HG03354 (cell line): ENCODE measurements at regions not wholly inside any gene's neighbourhood (a gene's known extent, or its start where the extent isn't known, plus 50 kb on each side); places are given as distances from the start of the nearest gene placed in this dataset.
"Not testable (repeated sequence)": the region's sequence is repeated elsewhere in the genome, so short reads cannot be mapped to it uniquely, and the experiment has no call there.

ENCODE experiments used
- ATAC-seq: cut with Tn5 transposase; IDR thresholded peaks from one replicate; pipeline ENCODE4 v1.9.1; 2021; ENCODE audit warnings: mild to moderate bottlenecking; ENCODE audit not compliant: unreplicated experiment, poor library complexity, severe bottlenecking

DNA sequence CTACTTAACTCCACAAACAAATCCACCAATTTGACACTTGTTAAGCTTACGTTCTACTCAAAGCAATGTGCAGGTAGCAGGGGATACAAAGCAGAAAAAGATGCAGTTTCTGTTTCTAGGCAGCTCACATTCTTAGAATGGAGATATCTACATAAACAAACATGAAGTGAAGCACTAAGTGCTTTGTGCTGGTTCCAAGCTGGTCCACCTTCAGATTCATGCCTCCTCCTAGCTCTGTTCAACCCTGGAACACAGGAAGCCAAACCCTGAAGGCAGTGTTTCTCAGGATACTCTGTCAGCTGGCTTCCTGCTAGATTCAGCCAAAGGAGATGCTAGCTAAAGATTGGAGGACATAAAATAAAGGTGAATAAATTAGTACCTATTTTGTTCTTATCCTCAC lies 55.3 kb upstream of the NOL4 start:
- no peak for ATAC-seq

DNA sequence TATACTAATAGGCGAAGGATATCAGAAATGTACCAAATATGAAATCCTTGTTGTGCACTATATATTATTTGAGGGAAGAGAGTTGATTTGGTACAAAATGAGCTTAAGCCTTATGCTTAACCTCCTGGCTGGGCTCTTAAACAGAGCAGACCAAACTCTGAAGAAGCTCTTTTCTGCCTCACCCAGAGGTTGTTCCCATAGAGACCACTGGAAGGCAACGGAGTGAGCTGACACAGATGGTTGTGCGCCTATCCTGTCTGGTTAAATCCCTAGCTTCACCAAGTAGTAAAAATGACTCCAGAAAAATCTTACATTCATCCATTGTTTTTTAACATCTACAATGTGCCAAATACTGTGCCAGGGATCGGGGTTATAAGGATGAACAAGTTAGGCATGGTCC lies 55.9 kb upstream of the NOL4 start:
- ATAC-seq = no peak

DNA sequence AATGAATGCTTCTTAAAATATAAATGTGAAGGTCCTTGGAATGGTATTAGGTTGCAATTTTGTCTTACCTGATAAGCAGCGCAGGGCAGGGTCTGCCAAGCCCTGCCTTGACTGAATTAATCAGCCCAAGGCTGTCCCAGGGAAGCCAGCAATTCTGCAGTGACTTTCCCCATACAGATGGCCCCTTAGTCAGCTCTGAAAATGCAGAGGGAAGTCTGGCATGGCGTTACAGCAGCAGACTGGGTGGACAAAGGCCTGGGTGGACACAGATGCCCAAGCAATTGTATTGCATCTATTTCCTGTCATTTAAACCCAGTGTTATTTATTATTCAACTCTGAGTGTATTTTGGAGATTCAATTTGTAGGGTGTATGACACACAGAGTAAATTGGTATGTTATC lies 56.6 kb upstream of the NOL4 start:
- no peak for ATAC-seq

DNA sequence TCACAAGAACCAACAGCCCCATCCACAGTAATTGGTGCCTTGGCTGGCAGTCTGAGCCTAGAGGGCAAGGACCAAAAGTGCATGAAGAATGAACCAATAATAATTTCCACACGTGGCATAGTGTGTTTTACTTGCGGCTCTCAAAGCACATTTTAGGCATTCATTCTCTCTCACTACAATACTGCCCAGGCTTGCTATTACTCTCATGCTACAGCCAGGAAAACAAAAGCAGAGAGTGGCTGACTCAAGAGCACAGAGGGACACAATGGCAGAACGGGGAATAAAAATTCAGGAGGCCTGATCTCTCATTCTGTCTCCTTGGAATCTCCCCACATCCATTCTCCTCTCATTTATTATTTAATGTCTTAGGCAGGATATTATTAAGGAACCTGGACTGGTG lies 57.0 kb upstream of the NOL4 start:
- ATAC-seq = no peak

DNA sequence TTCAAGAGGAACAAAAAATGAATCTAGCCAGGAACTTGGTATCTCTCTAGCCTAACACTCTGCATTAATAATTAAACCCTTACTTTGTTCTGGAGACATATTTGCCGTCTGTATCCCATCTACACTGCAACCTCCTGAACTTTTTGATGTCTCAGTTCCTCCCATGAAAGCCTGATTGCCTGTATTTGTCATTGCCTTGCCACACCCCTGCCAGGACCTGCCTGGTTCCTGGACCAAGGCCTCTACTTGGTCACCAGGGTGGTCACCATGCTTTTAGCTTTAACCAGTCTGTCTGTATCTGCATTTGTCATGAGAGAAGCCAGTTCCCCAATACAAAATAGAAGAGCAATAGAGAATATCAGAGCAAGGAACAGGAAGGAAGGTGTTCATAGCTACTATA lies 58.8 kb upstream of the NOL4 start:
- ATAC-seq = no peak

DNA sequence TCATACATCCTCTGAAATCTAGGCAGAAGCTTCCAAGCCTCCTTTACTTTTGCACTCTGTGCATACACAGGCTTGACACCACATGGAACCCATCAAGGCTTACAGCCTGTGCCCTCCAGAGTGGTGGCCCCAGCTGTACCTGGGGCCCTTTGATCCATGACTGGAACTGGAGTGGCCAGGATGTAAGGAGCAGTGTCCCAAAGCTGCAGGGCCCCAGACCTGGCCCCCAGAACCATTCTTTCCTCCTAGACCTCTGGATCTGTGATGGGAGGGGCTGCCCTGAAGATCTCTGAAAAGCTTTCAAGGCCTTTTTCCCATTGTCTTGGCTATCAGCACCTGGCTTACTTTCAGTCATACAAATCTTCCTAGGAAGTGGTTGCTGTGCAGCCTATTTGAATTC lies 63.1 kb upstream of the NOL4 start:
- no peak for ATAC-seq

DNA sequence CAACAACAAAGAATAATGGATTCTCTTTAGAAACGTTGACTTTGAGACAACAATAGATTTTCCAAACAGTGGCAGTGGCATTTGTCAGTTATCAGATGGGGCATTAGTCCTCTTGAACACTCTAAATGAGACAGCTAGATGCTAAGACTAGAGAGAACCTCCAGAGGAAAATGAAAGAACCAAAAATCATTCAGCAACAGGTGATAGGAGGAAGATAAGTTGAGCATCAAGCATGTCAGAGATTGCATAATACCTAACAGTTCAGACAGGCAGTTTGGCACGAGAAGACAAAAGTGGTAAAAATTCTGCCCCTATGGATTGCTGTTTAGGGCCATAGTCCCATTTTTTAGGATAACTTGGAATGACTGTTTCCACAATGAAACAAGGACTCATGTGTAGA lies 67.9 kb upstream of the NOL4 start:
- ATAC-seq = no peak

DNA sequence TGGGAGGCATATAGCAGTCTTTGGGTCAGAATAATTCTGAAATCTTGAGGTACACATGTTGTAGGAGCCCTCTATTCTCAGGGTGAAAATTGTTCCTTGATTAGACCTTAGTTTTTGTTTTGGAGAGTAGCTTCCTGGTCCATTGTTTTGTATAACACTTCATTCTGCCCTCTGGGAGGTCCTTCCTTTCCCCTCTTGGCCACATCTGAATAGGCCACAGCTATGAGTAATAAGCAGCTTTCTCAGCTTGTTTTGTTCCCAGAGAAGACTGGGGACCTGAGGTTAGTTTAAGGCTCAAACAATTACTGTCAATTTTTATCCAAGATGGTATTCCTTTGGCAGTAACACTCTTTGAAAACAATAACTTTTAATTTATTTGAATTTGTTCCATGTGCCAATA lies 72.6 kb upstream of the NOL4 start:
- no peak for ATAC-seq

DNA sequence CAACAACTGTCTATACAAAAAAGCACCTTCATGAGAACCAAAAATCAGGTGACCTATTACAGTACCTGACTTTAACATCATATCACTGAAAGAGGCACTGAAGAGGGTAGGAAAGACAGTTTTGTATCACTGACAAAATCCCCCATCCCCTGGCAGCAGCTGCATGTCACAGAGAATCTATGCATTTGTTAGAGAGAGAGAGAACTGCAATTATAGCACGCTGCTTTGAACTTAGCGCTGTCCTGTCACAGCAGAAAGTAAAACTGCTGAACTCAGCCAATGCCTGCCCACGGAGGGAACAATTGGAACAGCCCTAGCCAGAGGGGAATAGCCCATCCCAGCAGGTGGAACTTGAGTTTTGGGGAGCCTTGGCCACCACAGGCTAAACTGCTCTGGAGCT lies 75.1 kb upstream of the NOL4 start:
- ATAC-seq = no peak

DNA sequence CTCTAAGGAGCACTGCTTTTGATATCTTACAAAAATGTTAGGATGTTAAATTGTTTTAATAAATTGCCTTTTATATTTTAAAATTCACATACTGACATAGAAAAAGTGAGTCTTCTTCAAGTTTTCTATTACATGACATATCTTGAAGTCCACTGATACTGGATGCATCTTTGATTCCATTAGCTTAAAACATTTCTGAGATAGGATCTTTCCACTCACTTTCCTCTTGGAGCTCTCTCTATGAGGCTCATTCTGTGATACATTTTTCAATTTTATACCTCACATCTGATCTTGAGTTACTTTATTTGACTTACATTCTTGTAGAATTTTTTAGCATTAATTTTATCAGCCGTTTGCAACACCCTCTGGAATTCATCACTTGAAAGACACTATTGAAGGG lies 86.8 kb upstream of the NOL4 start:
- ATAC-seq = no peak

DNA sequence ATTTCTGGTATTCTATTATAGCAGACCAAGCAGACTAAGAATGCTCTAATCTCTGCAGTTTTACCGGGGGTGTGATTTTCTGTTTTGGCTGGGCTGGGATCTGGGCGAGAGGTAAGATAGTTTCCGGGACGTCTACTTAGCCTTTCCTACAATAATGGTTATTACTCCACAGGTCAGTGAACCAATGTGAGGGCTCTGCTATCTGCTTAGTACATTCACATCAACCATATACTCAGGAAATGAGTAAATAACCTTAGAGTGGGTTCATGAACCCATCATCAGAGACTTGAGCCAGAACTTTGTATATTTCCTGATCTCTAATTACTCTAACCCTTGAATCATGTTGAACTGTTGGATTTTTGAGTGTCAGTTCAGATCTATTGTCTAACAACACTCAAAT lies 90.1 kb upstream of the NOL4 start:
- ATAC-seq = no peak

DNA sequence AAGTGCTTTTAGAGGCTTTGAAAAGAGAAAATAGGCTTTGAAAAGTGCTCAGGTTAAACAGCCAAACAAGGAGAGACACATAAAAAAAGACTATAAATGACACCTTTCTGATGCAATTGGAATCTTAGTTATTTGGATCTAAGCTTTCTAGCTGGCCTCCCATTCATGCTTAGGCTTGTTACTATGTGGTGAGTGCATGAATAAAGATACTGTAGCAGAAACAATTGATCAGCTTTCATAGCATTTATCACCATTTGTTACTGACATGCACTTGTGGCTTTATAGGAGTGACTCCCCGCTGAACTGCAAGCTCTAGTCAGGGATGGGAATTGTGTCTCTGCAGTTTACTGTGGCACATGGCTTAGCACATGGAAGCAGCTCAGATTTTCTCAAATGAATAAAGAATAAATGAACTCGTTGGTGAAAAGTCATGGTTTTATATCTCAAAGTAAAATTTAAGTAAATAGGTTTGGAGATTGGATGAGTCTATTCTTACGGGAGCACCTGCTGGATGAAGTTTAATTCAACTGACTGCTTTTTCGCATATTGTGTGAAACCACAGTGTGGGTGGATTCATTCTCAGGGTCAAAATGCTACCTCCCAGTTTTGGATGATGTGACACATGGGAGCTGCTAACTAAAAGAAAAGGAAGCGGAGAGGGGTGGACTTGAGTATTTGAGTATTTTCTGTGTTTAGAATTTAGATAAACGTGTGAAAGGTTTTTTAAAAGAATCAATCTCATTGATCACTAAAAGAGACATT lies 91.1 kb upstream of the NOL4 start:
- ATAC-seq = no peak

DNA sequence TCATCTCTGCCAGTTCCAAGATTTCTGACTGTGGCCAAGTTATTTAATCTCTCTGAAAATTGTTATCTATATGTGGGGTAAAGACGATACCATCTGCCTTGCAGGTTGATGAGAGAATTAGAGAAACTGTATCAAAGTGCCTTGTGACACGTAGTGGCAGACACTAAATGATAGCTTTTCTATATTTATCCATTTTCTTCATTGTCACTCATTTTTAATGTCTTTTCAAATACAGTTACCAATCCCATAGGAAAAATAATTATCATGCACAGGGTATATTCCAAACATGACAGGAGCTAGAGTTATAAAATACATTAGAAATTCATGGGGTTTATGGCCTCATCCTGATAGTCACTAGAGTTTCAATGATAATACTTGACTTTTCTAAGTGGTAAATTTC lies 95.6 kb upstream of the NOL4 start:
- no peak for ATAC-seq

DNA sequence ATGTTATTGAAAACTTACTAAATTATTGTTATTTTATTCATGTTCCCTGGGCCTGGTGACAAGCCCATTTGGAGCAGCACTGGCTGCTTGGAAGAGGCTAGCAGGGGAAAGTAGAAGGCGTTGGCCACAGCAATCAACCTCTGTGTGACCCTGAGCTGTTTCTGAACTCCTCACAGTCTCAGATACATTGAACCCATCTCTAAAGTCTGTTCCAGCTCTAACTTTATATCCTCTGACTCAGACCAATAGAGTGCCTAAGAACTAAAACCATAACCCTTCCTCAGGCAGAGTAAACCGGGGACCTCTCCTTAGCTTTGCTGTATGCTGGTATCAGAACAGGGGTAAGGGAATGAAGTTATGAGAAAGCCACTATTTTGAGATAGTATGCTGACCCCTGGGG lies 96.4 kb upstream of the NOL4 start:
- ATAC-seq = peak; percentile 69

DNA sequence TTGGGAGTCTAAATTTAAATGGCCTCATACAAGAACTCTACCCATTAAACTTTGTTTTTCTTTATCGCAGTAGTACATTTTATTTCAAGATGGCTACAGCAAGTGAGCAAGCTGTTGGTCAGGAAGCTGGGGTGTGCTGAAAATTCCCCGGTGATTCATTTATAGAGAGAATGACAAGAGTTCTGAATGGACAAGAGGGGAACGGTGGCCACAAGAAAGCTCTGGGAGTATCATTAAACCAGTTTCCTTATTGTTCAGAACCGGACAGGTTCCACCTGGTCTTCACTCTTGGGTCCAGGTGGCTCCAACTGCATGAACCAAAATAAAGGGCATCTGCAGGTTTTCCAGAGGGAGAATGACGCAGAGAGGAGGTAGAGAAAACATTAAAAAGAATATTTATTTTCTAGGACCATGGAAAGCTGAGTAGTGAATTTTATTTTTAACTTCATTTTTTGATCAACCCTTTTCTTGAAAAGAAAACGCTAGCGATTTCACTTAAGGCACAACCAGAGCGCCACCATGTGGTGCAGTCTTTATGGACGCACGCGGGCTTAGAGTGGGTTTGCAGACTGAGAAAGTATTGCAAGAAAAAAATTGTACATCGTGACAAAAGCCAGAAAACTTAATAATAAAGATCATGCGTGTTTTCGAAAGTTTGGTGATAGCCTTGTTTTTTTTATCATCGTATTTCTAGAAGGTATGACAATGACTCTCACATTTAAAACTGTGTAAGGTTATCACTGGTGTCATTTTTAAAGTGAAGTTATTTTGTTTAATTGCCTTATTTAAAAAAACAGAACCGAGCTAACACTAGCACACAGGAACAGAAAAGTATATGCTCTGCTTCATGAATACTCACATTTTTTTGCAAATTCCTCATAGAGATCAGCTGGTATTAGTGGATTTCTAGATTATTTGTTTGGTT lies 97.9 kb upstream of the NOL4 start:
- ATAC-seq = peak; percentile 78

DNA sequence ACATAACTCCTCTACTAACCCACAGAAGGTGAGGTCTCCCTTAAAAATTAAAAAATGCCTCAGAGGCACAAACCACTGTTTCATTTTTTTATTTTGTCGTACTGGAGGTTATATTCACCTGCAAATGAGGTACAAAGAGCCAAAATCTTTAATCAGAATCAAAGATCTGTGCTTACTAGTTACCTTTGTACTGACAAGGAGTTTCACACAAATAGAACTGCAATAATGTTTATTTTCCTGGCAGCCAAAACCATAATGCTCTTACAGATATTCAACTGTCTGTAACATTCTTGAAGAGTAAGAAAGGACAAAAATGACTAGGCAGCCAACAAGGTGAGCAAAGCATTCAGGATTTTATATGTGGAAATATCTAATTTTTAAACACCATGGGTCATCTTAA lies 105.1 kb upstream of the NOL4 start:
- ATAC-seq = no peak

DNA sequence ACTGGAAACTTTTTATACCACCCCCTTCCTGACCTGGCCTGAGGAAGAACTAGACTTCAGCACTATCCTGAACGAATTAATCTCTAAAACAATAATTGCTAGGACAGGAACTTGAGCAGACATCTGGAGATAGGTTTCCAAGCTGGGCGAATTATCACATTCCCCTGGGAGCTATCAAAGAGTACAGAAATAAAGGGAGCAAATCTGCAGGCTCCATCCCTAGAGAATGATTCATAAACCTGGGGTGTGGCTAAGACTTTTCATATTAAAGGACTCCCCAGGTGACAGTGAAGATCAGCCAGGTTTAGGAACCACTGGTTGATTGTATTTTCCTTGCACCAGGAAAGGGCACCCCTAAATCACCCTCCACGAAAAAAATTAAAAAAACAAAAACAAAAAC lies 105.6 kb upstream of the NOL4 start:
- ATAC-seq = no peak

DNA sequence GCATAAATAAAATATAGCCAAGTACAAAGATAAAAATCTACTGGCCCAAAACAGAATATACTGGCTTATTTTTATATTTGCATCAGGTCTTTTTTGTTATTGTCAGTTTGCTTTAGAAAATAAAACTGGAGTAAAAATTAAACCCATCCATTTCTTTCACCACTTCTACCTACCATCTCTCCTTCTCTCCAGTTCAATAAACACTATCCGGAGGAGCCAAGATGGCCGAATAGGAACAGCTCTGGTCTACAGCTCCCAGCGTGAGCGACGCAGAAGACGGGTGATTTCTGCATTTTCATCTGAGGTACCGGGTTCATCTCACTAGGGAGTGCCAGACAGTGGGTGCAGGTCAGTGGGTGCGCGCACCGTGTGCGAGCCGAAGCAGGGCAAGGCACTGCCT lies 106.2 kb upstream of the NOL4 start:
- not testable (repeated sequence) for ATAC-seq

DNA sequence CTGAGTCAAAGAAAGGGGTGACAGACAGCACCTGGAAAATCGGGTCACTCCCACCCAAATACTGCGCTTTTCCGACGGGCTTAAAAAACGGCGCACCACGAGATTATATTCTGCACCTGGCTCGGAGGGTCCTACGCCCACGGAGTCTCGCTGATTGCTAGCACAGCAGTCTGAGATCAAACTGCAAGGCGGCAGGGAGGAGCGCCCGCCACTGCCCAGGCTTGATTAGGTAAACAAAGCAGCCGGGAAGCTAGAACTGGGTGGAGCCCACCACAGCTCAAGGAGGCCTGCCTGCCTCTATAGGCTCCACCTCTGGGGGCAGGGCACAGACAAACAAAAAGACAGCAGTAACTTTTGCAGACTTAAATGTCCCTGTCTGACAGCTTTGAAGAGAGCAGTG lies 106.6 kb upstream of the NOL4 start:
- not testable (repeated sequence) for ATAC-seq

DNA sequence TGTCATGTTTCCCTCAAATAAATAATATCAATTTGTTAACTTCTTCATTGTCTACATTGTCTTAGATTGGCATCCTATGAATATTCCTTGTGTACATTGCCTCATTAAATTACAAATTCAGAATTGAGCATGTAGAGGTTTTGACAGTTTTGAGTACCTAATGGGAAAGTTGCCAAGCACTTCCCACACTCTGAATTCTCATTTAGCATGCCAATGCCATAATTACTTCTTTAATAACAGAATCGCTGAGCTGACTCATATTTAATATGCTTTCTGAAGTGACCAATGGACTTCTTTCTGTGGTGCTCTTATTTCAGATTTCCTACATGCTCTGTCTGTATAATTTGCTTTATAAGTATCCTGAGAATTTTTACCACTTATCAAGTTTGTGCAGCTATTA lies 114.4 kb upstream of the NOL4 start:
- ATAC-seq = no peak

DNA sequence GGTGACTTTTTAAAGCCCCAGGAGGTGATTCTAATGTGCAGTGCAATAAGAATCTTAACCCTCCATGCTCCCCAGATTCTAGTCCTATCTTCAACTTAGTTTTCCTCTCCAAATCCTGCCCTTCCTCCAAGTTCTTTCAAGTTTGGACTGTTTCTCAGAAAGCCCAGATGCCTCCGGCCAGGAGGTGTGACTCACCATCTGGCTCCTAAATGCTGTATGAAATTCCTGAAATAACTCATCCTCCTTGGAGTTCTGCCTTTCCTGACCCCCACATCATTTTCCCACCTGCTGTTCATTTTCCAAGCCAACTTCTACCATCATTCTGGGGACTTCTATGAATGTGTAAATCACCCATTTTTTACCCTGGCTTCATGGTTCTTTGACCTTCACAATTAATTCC lies 118.2 kb upstream of the NOL4 start:
- ATAC-seq = no peak
